ENCODE measurements at regions not wholly inside any gene's neighbourhood (a gene's known extent, or its start where the extent isn't known, plus 50 kb on each side); places are given as distances from the start of the nearest gene placed in this dataset.
A peak's percentile ranks its signal among the peaks of the same experiment; 100 is the strongest.

- Histone ChIP-seq H3K79me2 (ENCODE audit: low read length) (no peaks in the 10 kb centered on the region), H3K27ac (ENCODE audit: low read length) (no peak overlapping the region), H3K9me2 (replicated peaks; ENCODE audit: low read length) (no peaks in the 10 kb centered on the region), H3K4me2 (ENCODE audit: low read length) (no peak overlapping the region), H4K20me1 (ENCODE audit: low read length) (no peaks in the 10 kb centered on the region), H2AFZ (ENCODE audit: low read length) (no peak overlapping the region), H3K4me1 (ENCODE audit: insufficient read depth, low read length) (no peaks in the 10 kb centered on the region), H3K27me3 (ENCODE audit: low read length) (no peaks in the 10 kb centered on the region; the same call in 1 of the 2 replicates), H3K9ac (ENCODE audit: low read length) (no peak overlapping the region), H3K4me3 (ENCODE audit: low read length) (no peak overlapping the region), H3K9me3 (ENCODE audit: low read length) (no peaks in the 10 kb centered on the region), H3K36me3 (ENCODE audit: low read depth, low read length) (no peaks in the 10 kb centered on the region), H3F3A (ENCODE audit: low read length, unreplicated experiment) (no peaks in the 10 kb centered on the region)
- no TSS peak for BruUV-seq (replicated peaks)
- DNase-seq, result no peak
- intact Hi-C loops (cut with micrococcal nuclease), result no loop called here
- no peak for ATAC-seq
- TF ChIP-seq EZH2phosphoT487 (IDR thresholded peaks at IDR 0.05; ENCODE audit: borderline replicate concordance, low read length) (no peak), EZH2 (IDR thresholded peaks at IDR 0.05; ENCODE audit: low read length, unreplicated experiment) (no peak), CTCF (conservative IDR thresholded peaks at IDR 0.05; ENCODE audit: low read depth, low read length) (no peak)
- ChIA-PET CTCF (no interaction called here), POLR2A (ENCODE audit: unreplicated experiment) (no interaction called here)
These were observed 132.9 kb upstream of the IGFBP7 start for GRCh38 chr4:57243076-57243475.

- Histone ChIP-seq H3K4me3 (ENCODE audit: low read length) (no peak overlapping the region), H3K9me3 (ENCODE audit: low read length) (no peaks in the 10 kb centered on the region), H3K79me2 (ENCODE audit: low read length) (no peaks in the 10 kb centered on the region), H3K27me3 (ENCODE audit: low read length) (peaks cover 3% of the 10 kb centered on the region; the same call in 1 of the 2 replicates), H3K36me3 (ENCODE audit: low read depth, low read length) (no peaks in the 10 kb centered on the region), H3F3A (ENCODE audit: low read length, unreplicated experiment) (no peaks in the 10 kb centered on the region), H3K9me2 (replicated peaks; ENCODE audit: low read length) (no peaks in the 10 kb centered on the region), H2AFZ (ENCODE audit: low read length) (peak overlapping the region; percentile 25; the same call in 1 of the 2 replicates), H3K4me2 (ENCODE audit: low read length) (peak overlapping the region; percentile 64; the same call in 1 of the 2 replicates), H3K4me1 (ENCODE audit: insufficient read depth, low read length) (peaks cover 47% of the 10 kb centered on the region), H3K9ac (ENCODE audit: low read length) (no peak overlapping the region), H3K27ac (ENCODE audit: low read length) (no peak overlapping the region; the same call in 1 of the 2 replicates), H4K20me1 (ENCODE audit: low read length) (no peaks in the 10 kb centered on the region)
- TF ChIP-seq EZH2phosphoT487 (IDR thresholded peaks at IDR 0.05; ENCODE audit: borderline replicate concordance, low read length), result no peak
- no peak for TF ChIP-seq CTCF (conservative IDR thresholded peaks at IDR 0.05; ENCODE audit: low read depth, low read length)
- TF ChIP-seq EZH2 (IDR thresholded peaks at IDR 0.05; ENCODE audit: low read length, unreplicated experiment), result no peak
- intact Hi-C loops (cut with micrococcal nuclease), result no loop called here
- ChIA-PET POLR2A (ENCODE audit: unreplicated experiment) (no interaction called here), CTCF (no interaction called here)
- no peak for DNase-seq
- no TSS peak for BruUV-seq (replicated peaks)
- ATAC-seq, result no peak
These were observed 124.1 kb upstream of the IGFBP7 start for GRCh38 chr4:57234252-57234775.

- intact Hi-C loops (cut with micrococcal nuclease), result no loop called here
- no peaks in the 10 kb centered on the region for H3F3A ChIP-seq (ENCODE audit: low read length, unreplicated experiment)
- H2AFZ ChIP-seq (ENCODE audit: low read length), result peak overlapping the region; percentile 33
- peaks cover 47% of the 10 kb centered on the region for H3K4me1 ChIP-seq (ENCODE audit: insufficient read depth, low read length)
- peak overlapping the region; percentile 57 for H3K27ac ChIP-seq (ENCODE audit: low read length)
- H3K79me2 ChIP-seq (ENCODE audit: low read length), result no peaks in the 10 kb centered on the region
- ATAC-seq (peak; percentile 86), DNase-seq (peak; percentile 85)
- POLR2A ChIA-PET (ENCODE audit: unreplicated experiment), result no interaction called here
- BruUV-seq (replicated peaks), result no TSS peak
- no peak for TF ChIP-seq EZH2phosphoT487 (IDR thresholded peaks at IDR 0.05; ENCODE audit: borderline replicate concordance, low read length)
- no peak for TF ChIP-seq CTCF (conservative IDR thresholded peaks at IDR 0.05; ENCODE audit: low read depth, low read length)
- no peak for TF ChIP-seq EZH2 (IDR thresholded peaks at IDR 0.05; ENCODE audit: low read length, unreplicated experiment)
- H3K9me2 ChIP-seq (replicated peaks; ENCODE audit: low read length), result no peaks in the 10 kb centered on the region
- H3K9me3 ChIP-seq (ENCODE audit: low read length), result no peaks in the 10 kb centered on the region
- no peaks in the 10 kb centered on the region for H4K20me1 ChIP-seq (ENCODE audit: low read length)
- H3K27me3 ChIP-seq (ENCODE audit: low read length), result peaks cover 3% of the 10 kb centered on the region; the same call in 1 of the 2 replicates
- peak overlapping the region; percentile 64 for H3K4me2 ChIP-seq (ENCODE audit: low read length)
- no peaks in the 10 kb centered on the region for H3K36me3 ChIP-seq (ENCODE audit: low read depth, low read length)
- H3K9ac ChIP-seq (ENCODE audit: low read length), result 0 out of 2 replicates have a peak overlapping the region, but pooled peaks have one; percentile 0
- CTCF ChIA-PET, result no interaction called here
- H3K4me3 ChIP-seq (ENCODE audit: low read length), result peak overlapping the region; percentile 28
These were observed 123.2 kb upstream of the IGFBP7 start for GRCh38 chr4:57233386-57233785.

Data from PC-3 (cell line).